ENCODE measurements at regions not wholly inside any gene's neighbourhood (a gene's known extent, or its start where the extent isn't known, plus 50 kb on each side); places are given as distances from the start of the nearest gene placed in this dataset.

DNA sequence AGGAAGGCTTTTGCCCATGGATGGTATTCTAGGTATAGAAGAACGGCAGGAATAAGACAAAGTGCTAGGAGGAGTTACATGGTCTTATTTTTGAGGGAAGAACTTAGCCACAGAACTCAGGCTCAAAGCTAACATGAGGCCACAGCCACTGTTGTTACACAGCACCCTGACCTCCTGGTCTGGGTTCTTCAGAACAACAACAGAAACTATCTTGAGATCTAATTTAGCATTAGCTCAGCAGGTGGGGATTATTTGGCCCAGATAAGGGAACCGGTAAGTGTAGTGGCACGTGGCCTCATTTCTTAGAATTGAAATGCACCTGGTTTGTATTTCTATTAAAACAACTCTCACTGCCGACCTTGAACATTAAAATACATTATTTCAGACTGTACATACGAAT, 1168.7 kb upstream of the SEMA6A start:
- H3K4me3 ChIP-seq (ENCODE audit: low read length), result no peak overlapping the region
- TF ChIP-seq, protein P1, sequence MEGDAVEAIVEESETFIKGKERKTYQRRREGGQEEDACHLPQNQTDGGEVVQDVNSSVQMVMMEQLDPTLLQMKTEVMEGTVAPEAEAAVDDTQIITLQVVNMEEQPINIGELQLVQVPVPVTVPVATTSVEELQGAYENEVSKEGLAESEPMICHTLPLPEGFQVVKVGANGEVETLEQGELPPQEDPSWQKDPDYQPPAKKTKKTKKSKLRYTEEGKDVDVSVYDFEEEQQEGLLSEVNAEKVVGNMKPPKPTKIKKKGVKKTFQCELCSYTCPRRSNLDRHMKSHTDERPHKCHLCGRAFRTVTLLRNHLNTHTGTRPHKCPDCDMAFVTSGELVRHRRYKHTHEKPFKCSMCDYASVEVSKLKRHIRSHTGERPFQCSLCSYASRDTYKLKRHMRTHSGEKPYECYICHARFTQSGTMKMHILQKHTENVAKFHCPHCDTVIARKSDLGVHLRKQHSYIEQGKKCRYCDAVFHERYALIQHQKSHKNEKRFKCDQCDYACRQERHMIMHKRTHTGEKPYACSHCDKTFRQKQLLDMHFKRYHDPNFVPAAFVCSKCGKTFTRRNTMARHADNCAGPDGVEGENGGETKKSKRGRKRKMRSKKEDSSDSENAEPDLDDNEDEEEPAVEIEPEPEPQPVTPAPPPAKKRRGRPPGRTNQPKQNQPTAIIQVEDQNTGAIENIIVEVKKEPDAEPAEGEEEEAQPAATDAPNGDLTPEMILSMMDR (conservative IDR thresholded peaks at IDR 0.05; ENCODE audit: low read depth, low read length), result no peak
- no peak for DNase-seq (ENCODE audit: low read depth)

GRCh38 chr5:117741655-117742206, 1167.1 kb upstream of the SEMA6A start:
- H3K4me3 ChIP-seq (ENCODE audit: low read length), result no peak overlapping the region
- no peak for DNase-seq (ENCODE audit: low read depth)
- TF ChIP-seq, protein P1 (conservative IDR thresholded peaks at IDR 0.05; ENCODE audit: low read depth, low read length), result no peak

- TF ChIP-seq, protein P1 (conservative IDR thresholded peaks at IDR 0.05; ENCODE audit: low read depth, low read length), result no peak
- no peak for DNase-seq (ENCODE audit: low read depth)
These were observed 1165.6 kb upstream of the SEMA6A start for GRCh38 chr5:117740268-117740667.

GRCh38 chr5:117738571-117738970, 1163.9 kb upstream of the SEMA6A start:
- no peak for DNase-seq (ENCODE audit: low read depth)
- TF ChIP-seq, protein P1 (conservative IDR thresholded peaks at IDR 0.05; ENCODE audit: low read depth, low read length), result no peak
- no peak overlapping the region for H3K4me3 ChIP-seq (ENCODE audit: low read length)

More at GRCh38 chr5:117740268-117740667, 1165.6 kb upstream of the SEMA6A start:
- H3K4me3 ChIP-seq (ENCODE audit: low read length), result no peak overlapping the region

DNA sequence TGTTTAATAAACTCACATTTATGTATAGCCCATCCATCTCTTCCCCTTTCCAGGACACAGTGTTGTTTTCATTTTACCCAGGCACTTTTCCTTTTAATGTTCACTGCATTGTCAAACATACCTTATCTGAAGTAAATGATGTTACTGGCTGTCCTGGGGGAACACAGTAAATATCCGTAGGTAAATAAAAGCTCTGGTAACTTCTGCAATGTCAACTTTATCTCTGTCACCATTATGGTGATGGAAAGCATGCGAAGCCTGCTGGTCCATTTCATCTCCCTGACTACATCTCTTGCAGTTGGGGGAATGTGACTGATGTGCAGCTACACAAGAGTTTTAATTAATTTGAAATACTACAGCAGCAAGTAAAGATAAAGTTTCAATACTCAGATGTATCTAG, 1162.1 kb upstream of the SEMA6A start:
- no peak for DNase-seq (ENCODE audit: low read depth)
- no peak overlapping the region for H3K4me3 ChIP-seq (ENCODE audit: low read length)
- TF ChIP-seq, protein P1 (conservative IDR thresholded peaks at IDR 0.05; ENCODE audit: low read depth, low read length), result no peak

DNA sequence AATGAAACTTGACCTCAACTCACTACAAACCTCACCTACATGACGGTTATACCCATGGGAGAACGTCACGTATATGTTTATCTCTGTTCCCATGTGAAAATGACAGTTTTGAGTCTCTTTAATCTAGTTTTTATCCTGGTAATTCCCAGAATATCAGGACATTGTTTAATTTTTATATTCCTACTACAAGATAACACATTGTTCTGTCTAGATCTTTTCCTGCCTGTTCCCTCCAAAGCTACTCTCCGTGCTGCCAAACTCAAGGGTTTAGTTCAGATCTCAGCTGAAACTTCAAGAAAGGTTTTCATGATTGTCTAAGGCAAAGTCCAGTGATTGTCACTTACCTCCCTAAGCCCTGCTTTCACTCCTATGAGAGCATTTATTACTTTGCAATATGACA, 1159.4 kb upstream of the SEMA6A start:
- TF ChIP-seq, protein P1 (conservative IDR thresholded peaks at IDR 0.05; ENCODE audit: low read depth, low read length), result no peak
- DNase-seq (ENCODE audit: low read depth), result no peak
- H3K4me3 ChIP-seq (ENCODE audit: low read length), result no peak overlapping the region

DNA sequence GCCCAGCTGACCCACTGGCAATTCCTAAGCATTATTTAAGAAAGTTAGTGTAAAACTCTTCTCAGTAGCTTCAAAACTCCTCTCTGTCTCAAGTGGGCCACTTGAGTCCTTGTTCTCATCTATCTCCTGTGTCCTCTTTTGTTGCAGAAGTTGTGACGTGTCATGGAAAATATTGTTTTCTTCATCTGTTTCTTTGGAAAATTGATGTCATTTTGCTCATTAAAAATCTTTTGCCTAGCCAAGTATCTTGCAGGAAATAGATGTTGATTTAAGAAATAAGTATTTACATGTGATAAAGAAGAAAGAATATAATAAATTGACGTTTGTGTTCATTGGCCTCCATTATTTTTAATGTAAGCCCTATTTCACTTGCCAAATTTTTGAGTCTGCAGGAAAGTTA, 1158.4 kb upstream of the SEMA6A start:
- no peak for DNase-seq (ENCODE audit: low read depth)
- H3K4me3 ChIP-seq (ENCODE audit: low read length), result no peak overlapping the region
- TF ChIP-seq, protein P1 (conservative IDR thresholded peaks at IDR 0.05; ENCODE audit: low read depth, low read length), result no peak
